OCI-M1 (cell line): ENCODE measurements at regions not wholly inside any gene's neighbourhood (a gene's known extent, or its start where the extent isn't known, plus 50 kb on each side); places are given as distances from the start of the nearest gene placed in this dataset.
A peak's percentile ranks its signal among the peaks of the same experiment; 100 is the strongest.

ENCODE experiments used
- DNase-seq: peaks from one replicate; lab custom pipeline; 2025; lab: John Stamatoyannopoulos, UW

- peak; percentile 6 for DNase-seq
Measured at GRCh38 chr2:236956031-236956618, 129.6 kb upstream of the COPS8 start.

DNA sequence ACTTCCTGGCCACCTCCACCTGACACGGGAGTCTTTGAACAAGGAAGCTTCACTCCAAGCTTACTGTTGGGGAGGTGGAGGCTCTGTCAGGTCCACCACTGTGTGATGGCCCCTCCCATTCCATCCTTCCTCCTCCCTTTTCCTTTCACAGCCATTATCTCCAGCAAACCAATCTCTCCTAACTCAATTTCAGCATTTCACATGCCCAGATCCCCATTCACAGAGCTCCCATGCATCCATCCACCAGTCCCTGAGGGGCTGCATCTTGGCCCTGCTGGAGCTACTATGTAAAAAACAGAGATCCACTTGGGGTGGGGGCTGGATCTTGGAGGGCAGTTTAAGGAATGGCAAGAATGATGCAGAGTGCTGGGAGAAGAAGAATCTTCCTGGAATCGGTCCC is 129.0 kb upstream of the COPS8 start:
- no peak for DNase-seq

DNA sequence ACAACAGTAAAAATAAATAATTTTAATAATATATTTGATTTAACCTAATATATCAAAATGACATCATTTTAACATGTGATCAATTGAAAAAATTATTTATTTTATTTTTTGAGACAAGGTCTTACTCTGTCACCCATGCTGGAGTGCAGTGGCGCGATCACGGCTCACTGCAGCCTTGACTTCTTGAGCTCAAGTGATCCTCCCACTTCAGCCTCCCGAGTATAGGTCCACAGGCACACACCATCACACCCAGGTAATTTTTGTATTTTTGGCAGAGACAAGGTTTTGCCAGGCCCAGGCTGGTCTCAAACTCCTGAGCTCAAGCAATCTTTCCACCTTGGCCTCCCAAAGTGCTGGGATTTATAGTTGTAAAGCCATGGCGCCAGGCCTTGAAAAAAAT is 126.7 kb upstream of the COPS8 start:
- no peak for DNase-seq

DNA sequence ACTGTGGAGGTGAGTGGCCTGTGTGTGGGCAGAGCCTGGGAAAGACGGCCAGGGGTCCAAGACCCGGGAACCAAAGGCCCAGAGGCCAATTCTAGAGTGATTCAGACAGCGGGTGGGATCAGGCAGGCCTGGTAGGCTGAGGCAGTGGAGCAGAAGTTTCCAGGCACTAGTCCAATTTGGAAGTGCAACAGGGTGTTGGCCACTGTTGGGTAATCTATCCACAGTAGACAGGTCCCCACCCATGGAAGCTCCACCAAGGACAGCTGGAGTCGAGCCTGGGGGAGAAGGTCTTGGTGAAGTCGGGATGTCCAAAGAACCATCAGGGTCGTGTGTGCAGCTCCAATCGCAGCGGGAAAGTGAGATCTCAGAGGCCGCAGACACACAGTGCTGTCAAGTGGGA is 125.8 kb upstream of the COPS8 start:
- no peak for DNase-seq

DNA sequence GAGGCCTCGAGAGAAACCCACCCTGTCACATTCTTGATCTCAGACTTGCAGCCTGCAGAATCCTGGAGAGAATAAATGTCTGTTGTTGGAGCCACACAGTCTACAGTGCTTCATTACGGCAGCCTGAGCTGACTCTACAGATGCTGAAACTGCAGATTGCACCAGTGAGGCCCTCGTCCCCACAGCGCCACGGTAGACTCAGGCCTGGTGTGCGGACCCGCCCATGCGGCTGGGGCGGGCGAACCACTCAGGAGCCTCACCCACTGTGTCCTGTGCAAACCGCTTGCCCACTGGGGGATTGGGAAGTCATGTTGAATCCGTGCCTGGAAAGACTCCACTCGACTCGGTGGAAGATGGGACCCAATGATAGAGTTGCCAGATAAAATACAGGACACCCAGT is 125.2 kb upstream of the COPS8 start:
- no peak for DNase-seq

GRCh38 chr2:236962816-236963215 is 122.9 kb upstream of the COPS8 start:
- no peak for DNase-seq

GRCh38 chr2:236963631-236964182 is 122.0 kb upstream of the COPS8 start:
- no peak for DNase-seq

- no peak for DNase-seq
Measured at GRCh38 chr2:236964291-236964690, 121.4 kb upstream of the COPS8 start.

GRCh38 chr2:236965021-236965840 is 120.5 kb upstream of the COPS8 start:
- DNase-seq: no peak

GRCh38 chr2:236965841-236966096 is 119.9 kb upstream of the COPS8 start:
- DNase-seq: no peak

DNA sequence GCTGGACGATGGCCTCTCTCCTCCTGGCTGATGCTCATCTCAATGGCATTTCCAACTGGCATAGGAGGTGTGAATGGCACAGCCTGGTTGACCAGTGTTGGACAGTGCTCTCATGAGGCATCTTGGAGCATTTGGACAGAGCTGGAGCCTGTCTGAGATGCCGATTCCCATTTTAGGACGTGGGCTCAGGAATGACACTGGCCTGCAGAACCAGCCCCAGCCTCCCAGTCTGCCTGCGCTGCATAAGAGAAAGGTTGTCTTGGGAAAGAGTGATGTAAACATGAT is 118.2 kb upstream of the COPS8 start:
- no peak for DNase-seq

GRCh38 chr2:236968101-236968879 is 117.4 kb upstream of the COPS8 start:
- DNase-seq: no peak

DNA sequence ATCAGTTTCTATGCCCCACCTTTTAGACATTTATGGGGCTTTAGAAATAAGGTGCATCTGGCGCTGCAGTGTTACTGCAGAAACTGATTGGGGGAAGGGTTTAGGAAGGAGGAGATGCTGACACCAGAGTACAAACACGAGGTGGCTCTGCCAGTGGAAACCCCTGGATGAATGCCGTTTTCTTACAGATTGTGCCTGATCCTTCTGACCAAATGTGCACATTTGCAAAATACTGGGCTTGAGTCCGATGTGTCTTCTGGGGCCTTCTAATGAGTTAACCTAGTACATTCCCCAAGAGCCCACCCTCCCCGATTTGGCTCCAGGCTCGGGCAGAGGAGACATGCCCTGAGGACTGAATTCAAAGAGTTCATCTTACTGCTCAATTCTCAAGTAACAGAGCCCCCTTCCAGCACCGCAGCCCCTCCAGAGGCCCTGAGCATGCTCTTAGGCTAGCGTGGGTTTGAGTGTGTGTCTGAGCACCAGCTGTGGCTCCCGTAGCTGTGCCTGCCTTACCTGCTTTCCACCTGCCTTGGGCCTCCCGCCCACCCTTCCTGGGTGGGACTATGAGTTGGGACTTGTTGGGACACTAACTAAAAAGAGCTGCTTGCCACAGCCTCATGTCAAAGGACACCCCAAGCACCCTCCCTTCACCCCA is 116.7 kb upstream of the COPS8 start:
- DNase-seq: no peak

GRCh38 chr2:236969767-236970655 is 115.7 kb upstream of the COPS8 start:
- DNase-seq: no peak

GRCh38 chr2:236970656-236971010 is 115.1 kb upstream of the COPS8 start:
- DNase-seq: no peak

- DNase-seq: no peak
Measured at GRCh38 chr2:236971131-236971821, 114.4 kb upstream of the COPS8 start.

- DNase-seq: no peak
Measured at GRCh38 chr2:236971919-236972381, 113.7 kb upstream of the COPS8 start.

GRCh38 chr2:236972491-236973342 is 113.0 kb upstream of the COPS8 start:
- no peak for DNase-seq

DNA sequence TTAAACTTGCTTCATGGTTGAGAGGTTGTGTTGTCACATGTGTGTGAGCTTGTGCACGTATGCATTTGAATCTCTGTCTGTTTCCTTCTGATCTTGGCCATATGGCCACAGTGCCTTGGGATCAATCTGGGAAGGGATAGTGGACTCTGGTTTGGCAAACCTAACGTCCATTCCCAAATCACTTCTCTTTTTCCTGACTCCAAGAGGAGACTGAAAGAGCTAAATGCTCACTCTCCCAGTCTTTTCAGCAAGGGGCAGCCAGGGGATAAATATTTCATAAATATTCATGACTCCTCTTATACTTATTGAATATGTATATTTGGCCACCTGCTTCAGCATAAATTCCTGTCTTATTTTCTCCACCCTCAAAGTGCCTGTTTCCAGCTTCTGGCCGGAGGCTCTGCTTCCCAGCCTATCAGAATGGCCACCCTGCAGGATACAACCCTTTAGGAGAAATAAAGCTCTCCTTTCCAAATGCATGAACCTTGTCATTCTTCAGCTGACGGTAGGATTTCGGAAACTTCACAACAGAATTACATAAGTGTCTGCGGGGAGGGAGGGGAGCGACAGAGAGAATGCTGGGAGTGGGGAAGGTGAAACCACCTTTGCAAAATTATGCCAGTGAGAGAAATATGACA is 112.2 kb upstream of the COPS8 start:
- DNase-seq: no peak

DNA sequence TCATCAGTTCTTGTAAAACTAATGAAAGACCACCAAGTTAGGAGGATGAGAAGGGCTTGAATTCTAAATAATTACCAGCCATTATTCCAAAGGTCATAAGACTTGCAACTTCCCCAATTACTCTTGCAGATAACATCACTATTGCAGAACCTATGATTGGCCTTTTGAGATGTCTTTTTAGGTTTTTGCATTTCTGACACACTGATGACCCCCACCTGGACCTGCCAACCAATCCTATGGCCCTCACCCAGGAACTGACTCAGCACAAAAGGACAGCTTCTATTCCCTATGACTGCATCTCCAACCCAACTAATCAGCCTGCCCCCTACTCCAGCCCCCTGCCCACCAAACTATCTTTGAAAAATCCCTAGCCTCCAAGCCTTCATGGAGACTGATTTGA is 111.5 kb upstream of the COPS8 start:
- DNase-seq: no peak
